ENCODE measurements at regions not wholly inside any gene's neighbourhood (a gene's known extent, or its start where the extent isn't known, plus 50 kb on each side); places are given as distances from the start of the nearest gene placed in this dataset.

DNA sequence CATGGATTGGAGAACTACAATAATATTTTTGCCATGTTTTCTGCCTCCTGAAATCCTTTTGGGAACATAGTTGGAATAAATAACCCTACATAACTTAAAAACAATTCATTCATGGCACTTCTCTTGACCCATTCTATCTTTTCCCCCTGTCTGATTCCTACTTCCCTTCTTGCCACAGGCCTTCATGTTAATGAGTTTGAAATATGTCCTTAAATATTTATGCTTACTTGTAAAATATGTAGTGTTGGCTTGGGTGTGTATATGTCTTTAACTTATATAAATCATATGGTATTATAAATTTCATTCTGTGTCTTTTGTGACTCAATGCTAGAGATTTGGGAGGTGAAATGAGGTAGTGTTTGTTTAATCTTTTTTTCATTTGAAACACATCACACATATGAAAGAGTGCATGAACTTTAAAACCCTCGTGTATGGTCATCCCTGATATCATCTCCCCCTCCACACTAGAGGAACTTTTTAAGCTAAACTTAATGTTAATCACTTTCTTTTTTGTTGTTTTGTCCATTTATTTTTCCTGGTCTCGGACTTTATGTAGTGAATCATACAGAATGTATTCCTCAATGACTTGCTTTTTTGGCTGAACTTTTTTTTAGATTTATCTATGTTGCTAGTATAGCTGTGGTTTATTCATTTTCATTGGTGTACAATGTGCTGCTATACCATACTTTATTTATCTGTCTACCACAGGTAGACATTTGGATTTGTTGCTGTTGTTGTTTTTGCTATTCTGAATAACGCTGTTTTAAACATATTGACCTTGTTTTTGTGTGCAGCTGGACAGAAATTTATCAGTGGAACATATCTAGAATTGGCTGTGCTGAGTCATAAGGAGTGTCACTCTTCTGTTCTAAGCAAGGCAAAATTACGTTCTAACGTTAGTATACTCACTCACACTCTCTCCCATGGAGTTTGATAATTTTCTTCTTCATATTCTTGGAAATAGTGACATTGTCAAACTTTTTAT lies 441.6 kb downstream of the PLPP3 start:
- Histone ChIP-seq H3K9me3 (ENCODE audit: low read length) (no peaks in the 10 kb centered on the region), H3K36me3 (replicated peaks in 1 of 2; ENCODE audit: control insufficient read depth in 1 of 2, insufficient read depth in 2 of 2, low read length in 2 of 2) (no peaks in the 10 kb centered on the region), H3K4me2 (ENCODE audit: low read depth, low read length) (no peak overlapping the region), H3K4me3 (replicated peaks in 1 of 3; ENCODE audit: insufficient read depth in 1 of 3, low read depth in 2 of 3, low read length in 3 of 3) (no peak overlapping the region), H3K27me3 (ENCODE audit: control insufficient read depth in 1 of 2, insufficient read depth in 2 of 2, low read length in 2 of 2) (0 out of 5 replicates have a peak, but pooled peaks cover 0 to 4% of the 10 kb centered on the region in 2 experiments), H3K79me2 (ENCODE audit: insufficient read depth, low read length) (no peaks in the 10 kb centered on the region), H3K4me1 (ENCODE audit: insufficient read depth, low read length) (no peaks in the 10 kb centered on the region), H3K9ac (ENCODE audit: insufficient read depth, low read depth, low read length) (no peak overlapping the region), H3K27ac (ENCODE audit: extremely low read length, insufficient read depth, low read length) (no peak overlapping the region), H2AFZ (ENCODE audit: low read length) (no peak overlapping the region), H4K20me1 (ENCODE audit: insufficient read depth, low read length) (no peaks in the 10 kb centered on the region)
- no peak for DNase-seq (ENCODE audit: low spot score)
- ATAC-seq = no peak
- POLR2A ChIA-PET = interaction anchor here (0.6 kb wide), 1 partner anchor 484 kb away, joined by 3 read pairs; no protein-coding TSS in a partner anchor
- intact Hi-C loops (cut with micrococcal nuclease; ENCODE audit: unreplicated experiment) (no loop called here), in situ Hi-C loops (cut with HindIII; ENCODE audit: extremely low pct_ligation_motif_present, low pct_unique_long_range_greater_than_20kb) (no loop called here)
- no peak for FAIRE-seq
- BruUV-seq (replicated peaks) = no TSS peak
- CTCF ChIA-PET (ENCODE audit: low intra/inter-chr PET ratio, low total read pairs) = no interaction called here
- 4% methylated on average over 5 of the region's 5 CpGs for WGBS (ENCODE audit: low lambda C conversion rate)
- TF ChIP-seq, protein P1, sequence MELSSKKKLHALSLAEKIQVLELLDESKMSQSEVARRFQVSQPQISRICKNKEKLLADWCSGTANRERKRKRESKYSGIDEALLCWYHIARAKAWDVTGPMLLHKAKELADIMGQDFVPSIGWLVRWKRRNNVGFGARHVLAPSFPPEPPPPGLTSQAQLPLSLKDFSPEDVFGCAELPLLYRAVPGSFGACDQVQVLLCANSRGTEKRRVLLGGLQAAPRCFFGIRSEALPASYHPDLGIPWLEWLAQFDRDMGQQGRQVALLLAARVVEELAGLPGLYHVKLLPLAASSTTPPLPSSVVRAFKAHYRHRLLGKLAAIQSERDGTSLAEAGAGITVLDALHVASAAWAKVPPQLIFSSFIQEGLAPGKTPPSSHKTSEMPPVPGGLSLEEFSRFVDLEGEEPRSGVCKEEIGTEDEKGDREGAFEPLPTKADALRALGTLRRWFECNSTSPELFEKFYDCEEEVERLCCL (CRISPR knock-in tag; IDR thresholded peaks at IDR 0.05; ENCODE audit: borderline replicate concordance) = no peak
- TF ChIP-seq MBNL3 (CRISPR knock-in tag; conservative IDR thresholded peaks at IDR 0.05) (no peak), ZNF616 (CRISPR knock-in tag; IDR thresholded peaks at IDR 0.05; ENCODE audit: low read depth) (no peak), MAFK (conservative IDR thresholded peaks at IDR 0.05 in 1 of 2, IDR thresholded peaks at IDR 0.05 in 1 of 2; ENCODE audit: low read length in 2 of 2) (no peak), ZSCAN31 (CRISPR knock-in tag; IDR thresholded peaks at IDR 0.05; ENCODE audit: low read depth) (no peak), ZFP82 (CRISPR knock-in tag; IDR thresholded peaks at IDR 0.05; ENCODE audit: borderline replicate concordance) (no peak), ZNF317 (CRISPR knock-in tag; IDR thresholded peaks at IDR 0.05) (no peak), AHR (CRISPR knock-in tag; IDR thresholded peaks at IDR 0.05) (no peak), PITX1 (CRISPR knock-in tag; IDR thresholded peaks at IDR 0.05) (no peak), MEF2D (CRISPR knock-in tag; IDR thresholded peaks at IDR 0.05) (no peak), CENPT (CRISPR knock-in tag; IDR thresholded peaks at IDR 0.05; ENCODE audit: low read depth) (no peak)
- TF ChIP-seq, protein P2, sequence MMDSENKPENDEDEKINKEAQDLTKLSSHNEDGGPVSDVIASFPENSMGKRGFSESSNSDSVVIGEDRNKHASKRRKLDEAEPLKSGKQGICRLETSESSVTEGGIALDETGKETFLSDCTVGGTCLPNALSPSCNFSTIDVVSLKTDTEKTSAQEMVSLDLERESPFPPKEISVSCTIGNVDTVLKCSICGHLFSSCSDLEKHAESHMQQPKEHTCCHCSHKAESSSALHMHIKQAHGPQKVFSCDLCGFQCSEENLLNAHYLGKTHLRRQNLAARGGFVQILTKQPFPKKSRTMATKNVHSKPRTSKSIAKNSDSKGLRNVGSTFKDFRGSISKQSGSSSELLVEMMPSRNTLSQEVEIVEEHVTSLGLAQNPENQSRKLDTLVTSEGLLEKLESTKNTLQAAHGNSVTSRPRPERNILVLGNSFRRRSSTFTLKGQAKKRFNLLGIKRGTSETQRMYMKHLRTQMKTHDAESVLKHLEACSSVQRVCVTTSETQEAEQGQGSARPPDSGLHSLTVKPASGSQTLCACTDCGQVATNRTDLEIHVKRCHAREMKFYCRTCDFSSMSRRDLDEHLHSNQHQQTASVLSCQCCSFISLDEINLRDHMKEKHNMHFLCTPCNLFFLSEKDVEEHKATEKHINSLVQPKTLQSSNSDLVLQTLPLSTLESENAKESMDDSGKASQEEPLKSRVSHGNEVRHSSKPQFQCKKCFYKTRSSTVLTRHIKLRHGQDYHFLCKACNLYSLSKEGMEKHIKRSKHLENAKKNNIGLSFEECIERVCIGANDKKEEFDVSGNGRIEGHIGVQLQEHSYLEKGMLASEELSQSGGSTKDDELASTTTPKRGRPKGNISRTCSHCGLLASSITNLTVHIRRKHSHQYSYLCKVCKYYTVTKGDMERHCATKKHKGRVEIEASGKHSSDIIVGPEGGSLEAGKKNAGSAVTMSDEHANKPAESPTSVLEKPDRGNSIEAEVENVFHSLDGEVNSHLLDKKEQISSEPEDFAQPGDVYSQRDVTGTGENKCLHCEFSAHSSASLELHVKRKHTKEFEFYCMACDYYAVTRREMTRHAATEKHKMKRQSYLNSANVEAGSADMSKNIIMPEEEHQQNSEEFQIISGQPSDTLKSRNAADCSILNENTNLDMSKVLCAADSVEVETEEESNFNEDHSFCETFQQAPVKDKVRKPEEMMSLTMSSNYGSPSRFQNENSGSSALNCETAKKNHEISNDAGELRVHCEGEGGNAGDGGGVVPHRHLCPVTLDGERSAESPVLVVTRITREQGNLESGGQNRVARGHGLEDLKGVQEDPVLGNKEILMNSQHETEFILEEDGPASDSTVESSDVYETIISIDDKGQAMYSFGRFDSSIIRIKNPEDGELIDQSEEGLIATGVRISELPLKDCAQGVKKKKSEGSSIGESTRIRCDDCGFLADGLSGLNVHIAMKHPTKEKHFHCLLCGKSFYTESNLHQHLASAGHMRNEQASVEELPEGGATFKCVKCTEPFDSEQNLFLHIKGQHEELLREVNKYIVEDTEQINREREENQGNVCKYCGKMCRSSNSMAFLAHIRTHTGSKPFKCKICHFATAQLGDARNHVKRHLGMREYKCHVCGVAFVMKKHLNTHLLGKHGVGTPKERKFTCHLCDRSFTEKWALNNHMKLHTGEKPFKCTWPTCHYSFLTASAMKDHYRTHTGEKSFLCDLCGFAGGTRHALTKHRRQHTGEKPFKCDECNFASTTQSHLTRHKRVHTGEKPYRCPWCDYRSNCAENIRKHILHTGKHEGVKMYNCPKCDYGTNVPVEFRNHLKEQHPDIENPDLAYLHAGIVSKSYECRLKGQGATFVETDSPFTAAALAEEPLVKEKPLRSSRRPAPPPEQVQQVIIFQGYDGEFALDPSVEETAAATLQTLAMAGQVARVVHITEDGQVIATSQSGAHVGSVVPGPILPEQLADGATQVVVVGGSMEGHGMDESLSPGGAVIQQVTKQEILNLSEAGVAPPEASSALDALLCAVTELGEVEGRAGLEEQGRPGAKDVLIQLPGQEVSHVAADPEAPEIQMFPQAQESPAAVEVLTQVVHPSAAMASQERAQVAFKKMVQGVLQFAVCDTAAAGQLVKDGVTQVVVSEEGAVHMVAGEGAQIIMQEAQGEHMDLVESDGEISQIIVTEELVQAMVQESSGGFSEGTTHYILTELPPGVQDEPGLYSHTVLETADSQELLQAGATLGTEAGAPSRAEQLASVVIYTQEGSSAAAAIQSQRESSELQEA (CRISPR knock-in tag; IDR thresholded peaks at IDR 0.05; ENCODE audit: not compliant biosample characterization) = no peak
